CD14-positive monocyte (primary cell): ENCODE measurements at regions not wholly inside any gene's neighbourhood (a gene's known extent, or its start where the extent isn't known, plus 50 kb on each side); places are given as distances from the start of the nearest gene placed in this dataset.

Source experiments
- DNase-seq, 3 donors: peaks; one replicate each; pipeline ENCODE4 v3.0.0-alpha.2; 2011 to 2022
- H2AFZ ChIP-seq: 2 replicates; pipeline ENCODE4 v1.6.0; 2012; ENCODE audit warnings: mild to moderate bottlenecking, low read depth, low read length, inconsistent platforms; ENCODE audit not compliant: insufficient read depth, poor library complexity, severe bottlenecking
- H3K27ac ChIP-seq, 2 donors: 1 replicate in 1 of 2; 2 replicates in 1 of 2; pipeline ENCODE4 v1.5.1; 2012 to 2013; ENCODE audit warnings: low read length in 2 of 2, control low read depth in 1 of 2, inconsistent platforms in 1 of 2, low read depth in 1 of 2, mild to moderate bottlenecking in 1 of 2
- H3K27me3 ChIP-seq, 2 donors: one replicate each; pipeline versions ENCODE4 v1.6.0 to v1.6.1; 2011 to 2013; ENCODE audit warnings: low read length in 2 of 2; ENCODE audit not compliant: control insufficient read depth in 2 of 2, insufficient read depth in 2 of 2
- H3K36me3 ChIP-seq, 2 donors: replicated peaks in 1 of 2; 1 replicate in 1 of 2; 2 replicates in 1 of 2; pipeline versions ENCODE4 v1.5.1 to v1.6.1; 2012 to 2013; ENCODE audit warnings: low read length in 2 of 2, control low read depth in 1 of 2, inconsistent platforms in 1 of 2, mild to moderate bottlenecking in 1 of 2; ENCODE audit not compliant: insufficient read depth in 2 of 2, control insufficient read depth in 1 of 2
- H3K4me1 ChIP-seq, 2 donors: 1 replicate in 1 of 2; 2 replicates in 1 of 2; pipeline versions ENCODE4 v1.5.1 to v1.6.1; 2012 to 2013; ENCODE audit warnings: low read length in 2 of 2, control low read depth in 1 of 2, inconsistent platforms in 1 of 2, mild to moderate bottlenecking in 1 of 2, moderate library complexity in 1 of 2; ENCODE audit not compliant: insufficient read depth in 2 of 2, control insufficient read depth in 1 of 2
- H3K4me2 ChIP-seq: replicated peaks from 2 replicates; pipeline ENCODE3; 2012; ENCODE audit warnings: low read length, moderate library complexity, mild to moderate bottlenecking; ENCODE audit not compliant: poor library complexity, severe bottlenecking; ENCODE audit errors: extremely low read depth
- H3K4me3 ChIP-seq, 3 experiments: fragments of 200-600 bp in 1 of 3; sonication (generic) in 1 of 3; replicated peaks in 1 of 3; 1 replicate in 2 of 3; 2 replicates in 1 of 3; pipeline ENCODE4 v1.5.1; 2011 to 2013; ENCODE audit warnings: low read length in 3 of 3, mild to moderate bottlenecking in 3 of 3, control low read depth in 2 of 3, low read depth in 2 of 3, inconsistent platforms in 1 of 3, moderate library complexity in 1 of 3
- H3K79me2 ChIP-seq: 2 replicates; pipeline ENCODE4 v1.6.0; 2012; ENCODE audit warnings: mild to moderate bottlenecking, control low read depth, inconsistent platforms, low read length, moderate library complexity; ENCODE audit not compliant: insufficient read depth
- H3K9ac ChIP-seq: 2 replicates; pipeline ENCODE4 v1.6.0; 2017; ENCODE audit warnings: low read length, mild to moderate bottlenecking; ENCODE audit not compliant: insufficient read depth, poor library complexity, severe bottlenecking
- H3K9me3 ChIP-seq, 2 donors: replicated peaks in 1 of 2; 1 replicate in 1 of 2; 2 replicates in 1 of 2; pipeline versions ENCODE4 v1.5.1 to v1.6.1; 2012 to 2013; ENCODE audit warnings: low read length in 2 of 2, control low read depth in 1 of 2; ENCODE audit not compliant: control insufficient read depth in 1 of 2, insufficient read depth in 1 of 2
- H4K20me1 ChIP-seq: 2 replicates; pipeline ENCODE4 v1.6.0; 2012; ENCODE audit warnings: mild to moderate bottlenecking, low read length, control low read depth, moderate library complexity; ENCODE audit not compliant: insufficient read depth
- H3K27ac Mint-ChIP-seq, 7 donors: one replicate each; pipeline ENCODE4 v1.8.0; 2020; ENCODE audit warnings: mild to moderate bottlenecking in 7 of 7, mixed read lengths in 7 of 7, moderate library complexity in 6 of 7, inconsistent platforms in 2 of 7
- H3K27me3 Mint-ChIP-seq, 3 donors: one replicate each; pipeline ENCODE4 v1.8.0; 2021 to 2022; ENCODE audit warnings: low read depth in 3 of 3, mild to moderate bottlenecking in 3 of 3, mixed read lengths in 3 of 3, moderate library complexity in 3 of 3, inconsistent platforms in 1 of 3
- H3K36me3 Mint-ChIP-seq, 2 donors: one replicate each; pipeline ENCODE4 v1.8.0; 2020; ENCODE audit warnings: mixed read lengths in 2 of 2, inconsistent platforms in 1 of 2, mild to moderate bottlenecking in 1 of 2
- H3K4me1 Mint-ChIP-seq: one replicate; pipeline ENCODE4 v1.8.0; 2020; ENCODE audit warnings: mild to moderate bottlenecking, mixed read lengths
- H3K4me3 Mint-ChIP-seq, 2 donors: one replicate each; pipeline ENCODE4 v1.8.0; 2020; ENCODE audit warnings: mild to moderate bottlenecking in 2 of 2, mixed read lengths in 2 of 2, moderate library complexity in 1 of 2
- H3K9me3 Mint-ChIP-seq, 7 donors: one replicate each; pipeline ENCODE4 v1.8.0; 2020 to 2022; ENCODE audit warnings: mixed read lengths in 7 of 7, mild to moderate bottlenecking in 6 of 7, moderate library complexity in 6 of 7, inconsistent platforms in 2 of 7
- CTCF ChIP-seq: fragments of 200-600 bp; IDR thresholded peaks from one replicate; pipeline ENCODE4 v1.8.0; 2022; ENCODE audit warnings: antibody characterized with exemption, mild to moderate bottlenecking
- WGBS: methylation state at CpG from one replicate; pipeline ENCODE4 v1.1.5; 2013; ENCODE audit warnings: missing lambda C conversion rate; ENCODE audit not compliant: insufficient coverage; 5-methylcytosine and 5-hydroxymethylcytosine counted together
- intact Hi-C, 2 donors: fragments of 100-400 bp; cut with micrococcal nuclease; formaldehyde crosslinking; loops; one replicate each; pipeline versions ENCODE4 v1.15.0 to v1.15.1; 2023

- no peak for DNase-seq
- no peaks in the 10 kb centered on the region for H3K27me3 Mint-ChIP-seq
These were observed 246.0 kb upstream of the CBLB start for GRCh38 chr3:106114848-106115247.

GRCh38 chr3:106115557-106115956, 246.7 kb upstream of the CBLB start:
- peaks cover 0 to 7% of the 10 kb centered on the region in 2 donors for H3K9me3 ChIP-seq
- intact Hi-C loops = no loop called here
- WGBS = 89% methylated on average over 2 of the region's 2 CpGs

More at GRCh38 chr3:106114848-106115247, 246.0 kb upstream of the CBLB start:
- TF ChIP-seq CTCF = no peak
- Histone ChIP-seq H3K36me3 (no peaks in the 10 kb centered on the region), H3K79me2 (no peaks in the 10 kb centered on the region), H3K27me3 (no peaks in the 10 kb centered on the region), H3K4me3 (no peak overlapping the region), H4K20me1 (no peaks in the 10 kb centered on the region), H3K4me1 (no peaks in the 10 kb centered on the region), H3K9me3 (peaks cover 0 to 7% of the 10 kb centered on the region in 2 donors), H3K9ac (no peak overlapping the region), H2AFZ (no peak overlapping the region), H3K27ac (no peak overlapping the region), H3K4me2 (no peak overlapping the region)
- Mint-ChIP-seq H3K4me3 (no peak overlapping the region), H3K9me3 (peaks cover 2 to 14% (median 4%) of the 10 kb centered on the region in 7 donors), H3K4me1 (no peaks in the 10 kb centered on the region), H3K27ac (no peak overlapping the region), H3K36me3 (no peaks in the 10 kb centered on the region)
- intact Hi-C loops = no loop called here

More at GRCh38 chr3:106115557-106115956, 246.7 kb upstream of the CBLB start:
- Histone ChIP-seq H3K9ac (no peak overlapping the region), H3K4me2 (no peak overlapping the region), H3K27me3 (no peaks in the 10 kb centered on the region), H3K27ac (no peak overlapping the region), H2AFZ (no peak overlapping the region), H4K20me1 (no peaks in the 10 kb centered on the region), H3K4me3 (no peak overlapping the region), H3K4me1 (no peaks in the 10 kb centered on the region), H3K36me3 (no peaks in the 10 kb centered on the region), H3K79me2 (no peaks in the 10 kb centered on the region)
- DNase-seq = no peak
- Mint-ChIP-seq H3K9me3 (peaks cover 2 to 14% (median 4%) of the 10 kb centered on the region in 7 donors), H3K4me3 (no peak overlapping the region), H3K27ac (no peak overlapping the region), H3K27me3 (no peaks in the 10 kb centered on the region), H3K36me3 (no peaks in the 10 kb centered on the region), H3K4me1 (no peaks in the 10 kb centered on the region)
- TF ChIP-seq CTCF = no peak
